Left ventricle myocardium superior (tissue), 1 donor: ENCODE measurements at regions not wholly inside any gene's neighbourhood (a gene's known extent, or its start where the extent isn't known, plus 50 kb on each side); places are given as distances from the start of the nearest gene placed in this dataset.

Experiments used
- ATAC-seq: fragments of 200-7000 bp; cut with Tn5 transposase; one replicate; pipeline ENCODE4 v1.9.1; 2020; ENCODE audit warnings: mild to moderate bottlenecking, moderate library complexity
- DNase-seq: peaks from one replicate; pipeline ENCODE4 v3.0.0-alpha.2; 2020
- intact Hi-C: fragments of 100-400 bp; cut with micrococcal nuclease; formaldehyde crosslinking; loops from one replicate; pipeline ENCODE4 v1.11.0; 2022
- donor health status: DM: no; HTN: yes; CAD: no; lungs with severe emphysema.

DNA sequence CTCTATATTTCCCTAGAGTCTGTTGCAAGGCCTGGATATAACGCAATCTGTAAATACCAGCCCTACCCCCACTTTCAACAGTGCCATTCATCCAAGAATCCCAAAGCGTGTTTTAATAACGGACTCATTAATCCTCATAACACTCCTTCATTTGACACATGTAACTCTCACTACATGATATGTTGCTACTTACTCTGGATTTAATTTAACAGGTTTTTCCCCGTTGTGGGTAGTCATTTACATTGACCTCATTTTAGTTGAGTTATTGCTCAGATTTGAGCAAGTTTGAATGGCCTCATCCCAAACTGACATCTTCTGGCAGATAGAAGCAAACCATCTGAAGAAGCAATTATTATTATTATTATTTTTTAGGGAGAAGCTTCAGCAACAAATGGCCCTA, 125.4 kb upstream of the NPVF start:
- DNase-seq, result no peak
- ATAC-seq, result no peak
- intact Hi-C loops, result no loop called here

DNA sequence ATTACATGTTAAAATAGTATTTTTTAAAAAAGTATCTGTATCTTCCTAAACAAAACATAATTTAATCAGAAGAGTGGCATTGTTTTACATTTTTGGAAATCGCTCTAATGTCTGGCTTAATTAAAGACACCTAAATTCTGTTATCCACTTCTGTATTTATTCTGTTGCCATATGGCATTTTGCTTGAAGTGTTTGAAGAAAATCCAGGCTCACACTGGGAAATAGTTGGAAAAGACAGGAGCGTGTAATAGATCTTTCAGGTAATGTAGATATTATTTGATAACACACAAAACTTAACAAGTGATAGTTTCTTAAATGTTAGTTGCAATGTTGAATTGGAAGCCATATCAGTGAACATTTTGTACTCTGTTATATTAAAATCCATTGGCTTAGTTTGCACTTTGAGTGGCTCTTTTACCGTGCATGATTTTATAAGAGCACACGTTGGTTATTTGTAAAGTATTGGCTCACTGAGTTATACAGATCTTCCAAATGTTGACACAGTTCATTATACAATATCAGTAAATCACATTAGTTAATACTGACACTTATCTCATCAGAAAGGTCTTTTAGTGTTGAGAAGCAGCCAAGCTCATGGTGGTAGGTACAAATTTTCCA, 128.4 kb upstream of the NPVF start:
- DNase-seq (no peak), ATAC-seq (no peak)
- intact Hi-C loops, result no loop called here

DNA sequence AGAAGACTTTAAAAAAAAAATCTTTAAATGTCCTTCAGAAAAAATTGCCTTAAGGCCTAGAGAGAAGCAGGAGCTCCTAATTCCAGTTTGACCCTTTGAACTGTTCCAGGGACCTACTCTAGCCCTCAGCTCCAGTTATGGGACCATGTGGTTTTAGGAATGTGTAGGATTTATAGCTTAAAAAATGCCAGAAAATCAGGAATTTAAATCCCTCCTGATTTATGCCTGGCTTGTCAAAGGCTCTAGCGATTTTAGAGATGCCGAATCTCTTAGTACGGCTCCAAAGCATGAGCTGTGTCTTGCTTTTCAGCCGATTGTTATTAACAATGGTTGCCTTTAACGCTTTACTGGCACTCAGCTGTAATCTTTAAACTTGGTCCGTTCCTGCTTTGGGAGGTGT, 130.6 kb upstream of the NPVF start:
- intact Hi-C loops, result no loop called here
- ATAC-seq (no peak), DNase-seq (no peak)

DNA sequence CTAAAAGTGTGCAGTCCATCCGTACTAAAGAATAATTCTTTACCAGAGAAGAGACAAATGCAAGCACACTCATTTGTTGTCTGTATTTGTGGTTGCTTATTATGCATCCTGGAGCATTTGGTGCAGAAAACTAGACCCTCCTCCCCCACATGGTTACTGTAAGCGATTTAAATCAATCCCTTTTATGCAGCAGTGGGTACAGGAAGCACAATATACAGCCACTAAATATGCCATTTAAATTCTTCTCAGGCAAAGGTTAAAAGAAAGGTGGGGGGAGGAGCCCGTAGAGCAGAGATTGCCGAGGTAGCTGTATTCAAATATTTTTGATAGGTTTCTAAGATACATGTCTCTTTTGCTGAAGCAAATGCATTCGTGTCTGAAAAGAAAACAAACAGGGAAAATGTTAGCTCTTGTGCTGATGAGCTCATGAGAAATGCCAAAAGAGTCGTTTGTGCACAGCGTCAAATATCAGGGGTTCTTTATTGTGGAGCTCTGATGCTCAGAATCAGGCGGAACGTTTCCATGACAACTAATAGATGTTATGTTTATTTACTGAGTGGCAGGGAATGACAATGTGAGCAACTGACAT, 131.3 kb upstream of the NPVF start:
- ATAC-seq (no peak), DNase-seq (no peak)
- intact Hi-C loops, result no loop called here

DNA sequence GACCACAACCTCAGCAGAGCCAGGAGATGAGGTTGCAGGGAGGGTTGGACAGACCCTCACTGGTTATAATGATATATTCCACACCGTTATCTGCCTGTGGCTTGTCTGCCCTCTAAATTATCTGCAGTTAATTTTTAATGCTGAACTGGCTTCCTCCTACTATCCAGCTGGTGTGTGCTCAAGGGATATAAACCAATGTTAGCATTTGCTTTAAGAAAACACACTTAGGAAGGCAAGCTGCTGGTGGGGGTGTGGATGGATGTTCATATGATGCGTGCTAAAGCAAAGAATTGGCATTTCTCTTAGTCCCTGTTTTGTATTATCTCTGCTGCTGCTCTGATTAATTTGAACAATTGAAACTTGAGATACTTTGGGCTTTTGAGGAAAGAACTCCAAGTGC, 132.2 kb upstream of the NPVF start:
- intact Hi-C loops, result no loop called here
- no peak for ATAC-seq

DNA sequence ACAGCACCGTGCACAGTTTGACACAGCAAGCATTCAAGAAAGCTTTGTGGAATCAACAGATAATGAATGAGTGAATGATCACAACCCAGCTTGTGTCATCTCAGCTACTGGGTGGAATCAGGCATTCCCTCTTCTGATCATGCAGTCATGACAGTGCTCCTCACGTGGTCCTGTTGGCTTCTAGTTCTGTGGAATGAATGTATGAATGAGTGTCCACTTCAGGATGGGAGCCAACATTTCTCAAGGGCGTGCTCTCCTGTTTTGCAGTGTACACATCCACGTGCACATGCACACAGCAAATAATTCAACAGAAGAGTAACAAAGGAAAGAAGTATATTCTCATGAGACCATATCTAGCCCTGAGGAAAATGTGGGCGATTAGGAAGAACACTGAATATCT, 133.1 kb upstream of the NPVF start:
- intact Hi-C loops, result no loop called here
- no peak for ATAC-seq
- DNase-seq, result no peak

More for the DNA sequence above, 132.2 kb upstream of the NPVF start:
- no peak for DNase-seq

DNA sequence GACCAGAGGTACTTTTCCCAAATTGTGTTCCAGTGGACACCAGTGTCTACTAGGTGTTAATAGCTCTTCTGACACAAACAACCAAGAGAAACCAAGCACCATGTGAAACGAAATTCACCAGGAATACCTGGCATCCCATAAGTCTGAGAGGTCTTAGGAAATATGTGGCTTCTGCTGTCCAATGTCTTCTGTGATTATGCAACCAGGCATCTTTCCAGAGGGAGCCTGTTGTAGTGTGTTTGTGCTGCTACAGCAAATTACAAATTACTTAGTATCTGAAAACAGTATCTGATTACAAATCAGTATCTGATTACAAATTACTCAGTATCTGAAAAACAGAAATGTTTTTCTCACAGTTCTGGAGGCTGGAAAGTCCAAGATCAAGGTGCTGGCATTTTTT, 133.6 kb upstream of the NPVF start:
- no peak for ATAC-seq
- intact Hi-C loops, result no loop called here
- no peak for DNase-seq

DNA sequence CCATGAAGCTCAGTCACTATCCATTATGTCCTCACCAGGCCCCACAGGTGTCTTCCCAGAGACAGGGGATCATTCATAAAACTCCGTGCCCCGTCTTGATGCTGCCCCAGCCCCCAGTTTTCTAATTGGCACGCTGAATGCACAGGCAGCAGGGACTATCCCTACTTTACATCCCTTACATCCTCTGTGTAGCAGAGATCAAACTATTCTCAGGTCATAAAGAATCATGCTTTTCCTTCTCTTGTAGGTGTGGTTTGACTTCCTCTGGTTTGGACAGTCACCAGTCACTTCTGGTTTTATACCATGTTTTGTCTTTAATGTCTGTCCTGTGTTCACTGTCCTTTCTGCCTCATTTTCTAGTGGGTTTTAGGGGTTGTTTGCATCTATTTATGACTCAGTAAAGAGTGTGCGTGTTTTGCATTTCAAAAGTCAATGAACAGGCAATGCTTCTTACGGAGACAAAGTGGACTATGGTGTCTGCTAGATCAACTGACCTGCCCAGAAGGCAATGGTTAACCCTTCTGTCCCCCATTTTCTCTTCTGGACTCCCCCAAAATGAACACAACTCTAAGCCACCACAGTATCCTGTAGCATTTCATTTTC, 140.4 kb upstream of the NPVF start:
- intact Hi-C loops, result no loop called here
- DNase-seq (no peak), ATAC-seq (no peak)

DNA sequence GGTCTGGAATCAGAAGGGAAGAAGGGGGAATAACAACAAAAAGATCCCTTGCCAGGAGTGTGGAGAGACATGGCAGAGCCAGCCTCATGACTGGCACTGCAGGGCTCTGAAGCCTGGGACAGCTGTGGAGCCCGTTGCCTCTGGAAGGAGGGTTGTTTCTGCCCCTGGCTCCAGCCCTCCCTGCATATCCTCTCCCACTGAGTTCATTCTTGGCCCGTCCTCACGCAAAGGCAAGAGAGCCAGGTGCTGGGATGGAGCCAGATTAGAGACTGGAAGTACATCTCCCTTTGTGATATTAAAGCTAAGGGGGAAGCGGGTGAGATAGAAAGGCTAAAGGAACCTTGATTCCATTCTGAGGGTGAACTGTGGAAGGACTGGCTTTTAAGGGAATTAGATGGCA, 141.5 kb upstream of the NPVF start:
- DNase-seq, result peak; percentile 62
- intact Hi-C loops, result no loop called here
- peak; percentile 70 for ATAC-seq

DNA sequence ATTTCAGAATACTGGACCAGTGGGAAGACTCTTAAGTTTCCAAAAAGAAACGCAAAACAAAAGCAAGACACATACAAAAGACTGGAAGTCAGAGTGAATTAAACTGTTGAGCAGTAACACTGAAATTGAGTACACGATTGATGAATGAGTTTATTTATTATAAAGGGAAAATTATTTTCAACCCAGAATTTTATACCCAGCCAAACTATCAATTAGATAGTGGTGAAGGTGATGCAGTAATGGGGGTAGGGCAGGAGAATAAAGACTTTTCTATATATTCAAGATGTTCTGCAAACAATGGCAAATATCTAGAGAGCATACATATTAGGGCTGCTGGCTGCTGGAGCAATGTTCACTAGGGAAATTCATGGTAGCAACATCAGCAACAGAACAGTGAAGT, 143.7 kb upstream of the NPVF start:
- no peak for DNase-seq
- intact Hi-C loops, result no loop called here
- ATAC-seq, result no peak

DNA sequence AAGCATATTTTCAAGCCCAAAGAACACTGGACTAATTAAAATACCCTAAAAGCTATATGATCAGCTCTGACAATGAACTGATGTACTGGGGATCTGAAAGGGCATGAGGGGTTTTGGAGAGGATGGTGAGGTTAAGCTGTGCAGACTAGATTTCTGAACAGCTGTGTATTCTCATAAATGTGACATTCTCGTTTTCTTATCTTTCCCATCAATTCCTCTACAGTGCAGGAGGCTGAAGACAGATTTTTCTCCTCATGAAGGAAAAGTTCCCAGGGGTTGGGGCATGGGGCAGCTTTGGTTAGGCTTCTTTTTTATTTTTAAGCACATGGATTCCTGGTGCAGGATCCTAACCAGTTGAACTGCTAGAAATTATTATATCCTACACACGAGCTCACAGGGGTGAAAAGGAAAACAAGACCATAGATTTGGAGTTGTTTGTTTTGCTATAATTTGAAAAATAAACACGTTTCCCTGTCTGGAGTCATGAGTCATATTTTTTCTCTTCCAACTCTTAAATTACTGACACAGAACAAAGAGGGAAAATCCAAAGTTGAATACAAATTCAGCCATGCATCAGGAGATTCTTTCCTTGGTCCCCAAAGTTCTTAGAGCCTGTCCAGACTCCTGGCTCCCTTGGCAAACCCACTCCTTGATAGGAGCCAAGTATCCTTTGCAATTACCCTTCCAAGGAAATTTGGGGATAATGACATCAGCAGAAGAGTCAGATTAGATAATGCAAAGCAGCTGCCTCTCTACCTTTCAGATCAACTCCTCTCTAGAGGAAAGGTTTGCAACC, 147.7 kb upstream of the NPVF start:
- DNase-seq, result no peak
- intact Hi-C loops, result no loop called here
- no peak for ATAC-seq

DNA sequence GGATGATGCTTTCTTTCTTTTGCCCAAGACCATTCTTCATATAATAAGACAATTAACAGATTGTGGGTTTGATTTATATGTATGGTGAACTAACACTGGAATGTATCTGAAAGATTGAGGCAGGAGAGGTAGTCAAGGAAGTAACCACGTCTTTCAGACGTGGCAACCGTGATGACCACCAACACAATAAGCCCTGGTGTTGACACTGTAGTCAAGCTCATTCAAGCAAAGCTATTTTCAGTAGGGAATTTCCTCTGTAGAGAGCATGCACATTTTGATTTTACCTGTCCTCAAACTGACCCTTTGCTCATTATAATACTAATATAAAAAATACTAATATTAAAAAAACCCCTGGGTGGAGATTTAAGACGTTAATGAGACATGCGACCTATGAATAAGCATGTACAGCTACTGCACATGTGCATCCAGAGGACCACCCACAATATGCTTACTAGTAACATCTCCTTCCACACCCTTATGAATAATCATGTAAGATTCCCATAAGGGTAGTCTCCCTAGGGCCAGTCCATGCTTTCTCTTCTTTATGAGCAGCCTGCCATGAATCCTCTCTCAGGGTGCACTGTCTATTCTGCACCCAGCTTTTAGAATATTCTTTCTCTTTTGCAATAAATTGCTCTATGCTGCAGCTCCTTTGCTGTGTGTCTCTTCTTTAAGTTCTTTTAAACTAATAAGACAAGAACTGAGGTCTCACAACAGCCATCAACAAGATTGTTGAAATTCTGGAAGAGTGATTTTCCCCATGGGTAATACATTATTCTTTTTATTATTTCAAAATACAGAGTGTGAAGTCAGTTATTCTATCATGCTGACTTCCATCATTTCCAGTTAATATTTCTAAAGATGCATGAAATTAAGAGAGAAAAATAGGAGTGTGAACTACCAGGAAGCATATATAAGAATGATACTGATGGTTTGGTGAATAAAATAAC, 151.3 kb upstream of the NPVF start:
- DNase-seq (no peak), ATAC-seq (no peak)

DNA sequence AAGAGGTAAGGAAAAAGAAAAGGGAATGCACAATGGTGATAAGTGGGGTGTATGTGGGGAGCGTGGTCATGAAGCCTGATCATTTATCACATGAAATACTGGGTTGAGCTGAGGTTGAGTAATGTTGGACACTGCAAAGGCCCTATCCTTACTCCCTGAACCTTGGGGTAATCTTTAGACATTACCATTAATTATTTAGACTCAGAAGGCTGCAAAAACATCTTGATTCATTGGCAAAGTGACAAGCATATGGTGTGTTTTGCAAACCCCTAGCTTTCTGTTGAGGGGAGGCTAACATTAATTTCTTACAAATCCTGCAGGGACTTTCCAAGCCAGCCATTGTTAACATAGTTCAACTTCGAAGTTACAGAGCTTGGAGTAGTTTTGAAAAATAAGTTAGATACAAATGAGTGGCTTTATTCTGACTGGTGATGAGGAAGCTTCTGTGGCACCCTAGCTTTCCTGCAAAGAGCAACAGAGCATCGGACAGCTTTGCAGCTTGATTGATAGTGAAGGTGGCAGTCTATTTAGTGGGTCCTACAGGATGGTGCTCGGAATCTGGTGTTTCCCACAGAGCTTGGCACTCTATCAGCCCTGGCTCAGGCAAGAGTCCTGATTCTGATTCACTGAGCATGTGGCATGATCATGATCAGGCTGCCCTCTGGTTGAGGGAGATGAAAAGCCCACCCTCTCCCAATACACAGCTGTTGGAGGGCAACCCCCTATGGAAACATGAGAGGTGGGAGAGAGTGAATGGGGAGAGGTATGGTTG, 153.7 kb upstream of the NPVF start:
- intact Hi-C loops, result no loop called here
- DNase-seq (no peak), ATAC-seq (no peak)

More for the DNA sequence above, 151.3 kb upstream of the NPVF start:
- intact Hi-C loops, result no loop called here

DNA sequence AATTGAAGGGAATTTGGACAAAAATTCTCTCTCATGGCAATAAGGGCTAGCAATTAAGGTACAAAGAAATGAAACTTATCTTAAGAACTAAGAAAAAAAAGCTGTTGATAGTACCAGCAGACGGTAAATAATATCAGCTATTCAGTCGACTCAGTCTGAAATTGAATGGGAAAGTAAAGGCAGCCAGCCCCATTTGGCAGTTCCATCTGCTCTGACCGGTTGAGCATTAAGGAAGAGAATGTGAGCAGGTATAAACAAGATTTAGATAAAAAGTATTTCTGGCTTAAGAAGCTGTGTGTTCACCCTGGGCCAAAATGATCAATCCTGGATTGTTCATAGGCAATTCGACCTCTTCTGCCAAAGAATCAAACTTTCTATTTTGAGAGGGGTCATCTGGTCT, 154.6 kb upstream of the NPVF start:
- intact Hi-C loops, result no loop called here
- ATAC-seq (no peak), DNase-seq (no peak)

DNA sequence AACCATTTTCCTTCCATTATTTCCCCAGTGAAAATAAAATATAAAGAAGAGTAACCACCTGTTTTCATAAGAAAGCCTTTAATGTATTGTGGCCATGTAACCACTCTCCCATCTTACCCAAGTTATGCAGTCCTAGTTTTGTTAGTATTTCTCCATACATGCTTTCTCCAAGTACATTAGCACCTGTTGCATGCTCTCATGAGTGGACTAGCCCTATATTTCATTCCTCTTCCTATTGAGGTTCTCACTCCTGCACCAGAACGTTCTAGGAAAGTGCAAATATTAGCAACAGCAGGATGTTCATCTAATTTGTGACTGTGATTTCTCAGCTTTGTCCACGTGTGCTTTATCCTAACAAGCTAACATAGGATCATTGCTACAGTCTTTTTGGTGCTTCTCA, 155.1 kb upstream of the NPVF start:
- DNase-seq, result no peak
- intact Hi-C loops, result no loop called here
- no peak for ATAC-seq

DNA sequence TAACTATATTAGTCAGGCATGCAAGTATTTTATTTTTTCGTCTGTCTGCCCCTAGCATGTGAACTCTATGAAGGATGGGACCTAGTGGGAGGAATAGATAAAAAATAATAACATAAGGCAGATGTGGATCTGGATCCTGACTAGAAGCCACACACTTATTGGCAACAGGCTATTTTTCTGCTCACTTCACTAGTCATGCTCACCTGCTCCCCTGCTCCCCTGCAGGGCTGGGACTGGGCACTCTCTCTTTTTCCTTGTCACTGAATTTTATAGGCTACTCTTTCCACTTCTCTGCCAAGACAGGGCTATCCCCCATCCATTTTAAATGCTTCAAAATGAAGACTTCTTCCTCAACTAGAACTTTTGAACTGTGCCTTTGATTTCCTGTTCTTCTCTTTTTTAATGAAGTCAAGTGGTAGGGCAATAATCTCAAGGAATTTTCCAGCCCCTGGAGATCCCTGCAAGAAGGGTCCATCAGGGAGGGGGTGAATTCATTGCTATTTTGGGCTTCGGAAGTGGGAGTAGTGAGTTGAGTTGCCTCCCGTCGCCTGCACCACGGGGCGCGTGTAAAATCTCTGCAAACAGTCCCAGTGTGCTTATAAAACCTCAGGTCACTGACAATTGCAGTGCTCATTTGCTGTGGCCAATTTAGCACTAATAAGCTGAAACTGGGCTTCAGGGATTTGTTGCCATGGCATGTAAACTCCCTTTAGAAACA, 156.7 kb upstream of the NPVF start:
- intact Hi-C loops, result no loop called here
- DNase-seq (no peak), ATAC-seq (no peak)

DNA sequence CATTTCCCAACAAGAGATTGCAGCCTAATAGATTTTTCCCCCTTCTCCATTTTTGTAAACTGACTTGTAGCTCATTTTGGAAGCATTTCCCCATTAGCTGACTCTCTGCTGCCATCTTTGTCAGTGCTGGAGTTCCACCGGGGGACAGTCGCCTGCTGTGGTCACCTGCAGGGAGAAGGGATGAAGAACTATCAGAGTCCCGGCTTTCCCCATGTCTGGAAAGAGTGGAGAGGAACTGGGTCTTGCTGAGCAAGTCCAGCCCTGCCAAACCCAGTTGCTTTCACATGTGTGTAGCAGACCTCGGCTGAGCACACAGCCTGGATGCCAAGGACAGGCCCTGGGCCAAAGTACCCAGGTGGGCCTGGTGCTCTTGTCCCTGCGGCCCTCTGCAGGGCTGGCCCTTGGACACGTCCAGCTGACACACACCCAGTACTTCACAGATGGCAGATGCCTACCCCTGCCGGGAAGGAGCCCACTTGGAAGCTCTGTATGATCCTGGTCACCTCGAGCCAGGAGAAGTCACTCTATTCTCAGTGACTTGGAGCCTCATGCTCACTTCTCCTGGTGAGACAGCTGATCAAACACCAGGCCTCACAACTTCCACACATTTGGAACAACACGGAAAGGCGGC, 157.3 kb upstream of the NPVF start:
- DNase-seq (peak; percentile 34), ATAC-seq (peak; percentile 46)
- intact Hi-C loops, result loop anchor here (2.0 kb wide), 1 partner anchor 125 kb away; no protein-coding TSS in a partner anchor
